ENCODE measurements at regions not wholly inside any gene's neighbourhood (a gene's known extent, or its start where the extent isn't known, plus 50 kb on each side); places are given as distances from the start of the nearest gene placed in this dataset.

- no peak for TF ChIP-seq POLR2A (IDR thresholded peaks at IDR 0.05)
- no peak for TF ChIP-seq POLR2AphosphoS5 (IDR thresholded peaks at IDR 0.05)
These were observed 644.4 kb downstream of the BRD1 start for GRCh38 chr22:49183208-49183825.

All from spleen (tissue), 3 donors.